Stimulated activated CD8-positive, alpha-beta memory T cell treated with anti-CD3 and anti-CD28 coated beads, Interleukin-2, amount 100 ng/mL, for 1 hour (primary cell): ENCODE measurements at regions not wholly inside any gene's neighbourhood (a gene's known extent, or its start where the extent isn't known, plus 50 kb on each side); places are given as distances from the start of the nearest gene placed in this dataset.
"Not testable (repeated sequence)": the region's sequence is repeated elsewhere in the genome, so short reads cannot be mapped to it uniquely, and the experiment has no call there.

Experiments
- DNase-seq, 2 donors: peaks; one replicate each; pipeline ENCODE4 v3.0.0-alpha.2; 2020; ENCODE audit warnings: low read depth in 2 of 2

- no peak for DNase-seq
Measured at GRCh38 chr2:82239176-82239575, 1934.6 kb upstream of the LRRTM1 start.

- no peak for DNase-seq
Measured at GRCh38 chr2:82237994-82238662, 1933.6 kb upstream of the LRRTM1 start.

GRCh38 chr2:82234283-82234874 lies 1929.8 kb upstream of the LRRTM1 start:
- DNase-seq, result no peak

GRCh38 chr2:82233806-82234205 lies 1929.3 kb upstream of the LRRTM1 start:
- no peak for DNase-seq

- DNase-seq, result no peak
Measured at GRCh38 chr2:82230406-82230805, 1925.9 kb upstream of the LRRTM1 start.

- DNase-seq, result no peak
Measured at GRCh38 chr2:82226441-82226840, 1921.9 kb upstream of the LRRTM1 start.

- DNase-seq, result no peak
Measured at GRCh38 chr2:82224301-82224940, 1919.9 kb upstream of the LRRTM1 start.

GRCh38 chr2:82215212-82215611 lies 1910.7 kb upstream of the LRRTM1 start:
- no peak for DNase-seq

GRCh38 chr2:82199493-82199852 lies 1894.9 kb upstream of the LRRTM1 start:
- DNase-seq, result no peak

- no peak for DNase-seq
Measured at GRCh38 chr2:82198809-82199492, 1894.4 kb upstream of the LRRTM1 start.

- DNase-seq, result no peak
Measured at GRCh38 chr2:82182270-82182669, 1877.7 kb upstream of the LRRTM1 start.

- DNase-seq, result not testable (repeated sequence)
Measured at GRCh38 chr2:82175210-82175609, 1870.7 kb upstream of the LRRTM1 start.

GRCh38 chr2:82172483-82172882 lies 1867.9 kb upstream of the LRRTM1 start:
- DNase-seq, result no peak

GRCh38 chr2:82169379-82169778 lies 1864.8 kb upstream of the LRRTM1 start:
- DNase-seq, result no peak

- no peak for DNase-seq
Measured at GRCh38 chr2:82165377-82165776, 1860.8 kb upstream of the LRRTM1 start.

GRCh38 chr2:82158150-82158549 lies 1853.6 kb upstream of the LRRTM1 start:
- DNase-seq, result no peak

- DNase-seq, result no peak
Measured at GRCh38 chr2:82155469-82155868, 1850.9 kb upstream of the LRRTM1 start.

GRCh38 chr2:82143343-82143742 lies 1838.8 kb upstream of the LRRTM1 start:
- DNase-seq, result no peak

- DNase-seq, result no peak
Measured at GRCh38 chr2:82139979-82140611, 1835.5 kb upstream of the LRRTM1 start.

GRCh38 chr2:82137441-82137840 lies 1832.9 kb upstream of the LRRTM1 start:
- DNase-seq, result no peak

GRCh38 chr2:82128051-82128450 lies 1823.5 kb upstream of the LRRTM1 start:
- DNase-seq, result no peak

- no peak for DNase-seq
Measured at GRCh38 chr2:82124629-82125028, 1820.1 kb upstream of the LRRTM1 start.
